Erythroblast (primary cell): ENCODE measurements at regions not wholly inside any gene's neighbourhood (a gene's known extent, or its start where the extent isn't known, plus 50 kb on each side); places are given as distances from the start of the nearest gene placed in this dataset.

ENCODE experiments used
- GATA1 ChIP-seq: IDR thresholded peaks from 2 replicates; pipeline ENCODE4 v1.6.1; 2011; ENCODE audit warnings: low read depth, mild to moderate bottlenecking, control low read depth, low read length, moderate library complexity
- POLR2A ChIP-seq: IDR thresholded peaks from 2 replicates; pipeline ENCODE4 v1.6.1; 2011; ENCODE audit warnings: mild to moderate bottlenecking, low read length

DNA sequence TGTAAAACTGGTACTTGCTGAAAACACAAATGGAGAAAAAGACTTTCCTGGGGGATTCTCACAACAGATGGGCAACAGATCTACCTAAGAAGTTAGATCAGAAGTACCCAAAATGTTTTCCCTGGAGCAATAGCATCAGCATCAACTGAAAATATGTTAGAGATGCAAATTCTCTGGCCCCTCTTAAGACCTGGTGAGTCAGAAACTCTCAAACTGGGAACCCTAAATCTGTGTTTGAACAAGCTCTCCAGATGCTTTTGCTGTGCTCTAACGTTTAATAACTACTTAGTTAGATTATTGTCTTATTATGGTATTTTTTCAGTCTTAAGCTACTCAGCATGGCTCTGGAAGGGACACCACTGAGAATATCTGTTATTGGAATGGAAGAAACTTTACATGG is 55.2 kb upstream of the TRPC3 start:
- no peak for TF ChIP-seq POLR2A
- TF ChIP-seq GATA1 = no peak
